OCI-LY3 (cell line): ENCODE measurements at regions not wholly inside any gene's neighbourhood (a gene's known extent, or its start where the extent isn't known, plus 50 kb on each side); places are given as distances from the start of the nearest gene placed in this dataset.

Experiments used
- EZH2phosphoT487 ChIP-seq: fragments of 200-600 bp; shearing (Covaris generic); IDR thresholded peaks from 2 replicates; pipeline ENCODE4 v1.6.1; 2018; ENCODE audit warnings: antibody characterized with exemption, mixed run types, low read depth
- TF ChIP-seq, protein P1 (sequence below): fragments of 200-600, 300-600 bp; sonication (generic); IDR thresholded peaks from 2 replicates; pipeline ENCODE4 v1.5.1; 2014; ENCODE audit warnings: antibody characterized with exemption, low read length, low read depth

DNA sequence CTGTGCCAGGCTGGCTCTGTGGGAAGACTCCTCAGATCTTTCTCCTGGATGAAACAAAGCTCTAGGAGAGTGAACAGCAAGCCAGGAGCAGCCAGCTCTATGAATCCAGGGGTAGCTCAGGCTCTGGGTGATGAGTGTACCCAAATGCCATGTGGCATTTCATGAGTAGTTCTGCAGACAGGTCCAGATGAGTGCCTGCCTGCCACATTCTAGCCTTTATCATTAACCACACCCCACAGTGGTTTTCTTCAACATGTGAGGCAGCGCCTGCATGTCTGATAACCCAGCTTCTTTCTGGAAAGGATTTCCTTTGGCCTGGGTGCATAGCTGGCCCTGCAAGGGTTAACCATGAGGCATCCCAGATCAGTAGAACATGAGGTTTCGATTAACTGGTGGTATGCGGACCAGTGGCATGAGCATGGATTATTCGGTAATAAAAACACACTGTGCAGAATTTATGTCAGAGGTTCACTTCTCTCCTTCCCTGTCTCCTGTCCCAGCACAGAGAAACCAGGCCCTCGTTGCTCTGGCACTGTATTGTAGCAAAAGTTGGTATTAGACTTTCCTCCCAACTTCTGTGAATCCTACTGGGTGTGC lies 381.9 kb upstream of the ZNF462 start:
- TF ChIP-seq EZH2phosphoT487, result no peak
- TF ChIP-seq, protein P1, sequence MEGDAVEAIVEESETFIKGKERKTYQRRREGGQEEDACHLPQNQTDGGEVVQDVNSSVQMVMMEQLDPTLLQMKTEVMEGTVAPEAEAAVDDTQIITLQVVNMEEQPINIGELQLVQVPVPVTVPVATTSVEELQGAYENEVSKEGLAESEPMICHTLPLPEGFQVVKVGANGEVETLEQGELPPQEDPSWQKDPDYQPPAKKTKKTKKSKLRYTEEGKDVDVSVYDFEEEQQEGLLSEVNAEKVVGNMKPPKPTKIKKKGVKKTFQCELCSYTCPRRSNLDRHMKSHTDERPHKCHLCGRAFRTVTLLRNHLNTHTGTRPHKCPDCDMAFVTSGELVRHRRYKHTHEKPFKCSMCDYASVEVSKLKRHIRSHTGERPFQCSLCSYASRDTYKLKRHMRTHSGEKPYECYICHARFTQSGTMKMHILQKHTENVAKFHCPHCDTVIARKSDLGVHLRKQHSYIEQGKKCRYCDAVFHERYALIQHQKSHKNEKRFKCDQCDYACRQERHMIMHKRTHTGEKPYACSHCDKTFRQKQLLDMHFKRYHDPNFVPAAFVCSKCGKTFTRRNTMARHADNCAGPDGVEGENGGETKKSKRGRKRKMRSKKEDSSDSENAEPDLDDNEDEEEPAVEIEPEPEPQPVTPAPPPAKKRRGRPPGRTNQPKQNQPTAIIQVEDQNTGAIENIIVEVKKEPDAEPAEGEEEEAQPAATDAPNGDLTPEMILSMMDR, result no peak
